ENCODE measurements at regions not wholly inside any gene's neighbourhood (a gene's known extent, or its start where the extent isn't known, plus 50 kb on each side); places are given as distances from the start of the nearest gene placed in this dataset.

DNA sequence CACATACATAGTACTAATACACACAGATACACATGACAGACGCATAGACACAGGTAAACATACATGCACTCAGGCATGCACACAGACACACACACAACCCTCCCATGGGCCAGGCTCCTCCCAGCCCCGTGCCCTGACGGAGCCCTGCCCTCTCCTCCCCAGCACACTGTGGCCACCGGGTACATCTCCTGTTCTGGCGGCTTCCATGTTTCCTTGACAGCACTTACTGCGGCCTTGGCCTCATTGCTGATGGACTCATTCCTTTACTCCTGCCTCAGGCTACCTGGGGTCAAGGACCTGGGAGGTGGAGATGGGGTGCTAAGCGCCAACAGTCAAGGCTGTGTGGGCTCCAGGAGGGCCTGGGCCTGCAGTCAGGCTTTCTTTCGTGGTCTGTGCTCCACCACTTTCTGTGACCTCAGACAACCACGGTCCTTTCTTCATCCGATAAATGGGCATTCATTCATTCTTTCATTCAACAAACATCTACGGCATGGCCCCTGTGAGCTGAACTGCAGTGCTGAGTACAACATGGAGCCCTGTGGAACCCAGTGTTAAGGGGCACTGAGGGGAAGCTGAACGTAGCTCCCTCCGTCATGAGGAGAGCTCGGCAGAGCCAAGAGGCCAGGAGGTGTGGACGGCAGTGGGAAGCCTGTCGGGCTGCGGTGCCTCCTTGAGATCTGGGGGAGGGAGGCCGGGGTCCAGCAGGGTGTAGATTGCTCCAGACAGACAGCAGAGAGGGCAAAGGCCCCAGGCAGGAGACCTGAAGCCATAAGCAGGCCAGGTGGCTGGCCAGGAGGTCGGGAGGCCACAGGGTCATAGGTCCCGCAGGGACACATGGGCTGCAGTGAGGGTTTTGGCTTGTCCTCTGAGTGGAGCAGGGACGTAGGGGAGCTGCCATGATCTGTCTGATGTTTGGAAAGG lies 190.4 kb upstream of the HDAC4 start:
- Histone ChIP-seq H3K27ac (ENCODE audit: low read length) (no peak overlapping the region), H3K36me3 (ENCODE audit: control insufficient read depth in 2 of 2, extremely low read depth in 1 of 2, insufficient read depth in 1 of 2, low read length in 1 of 2) (no peaks in the 10 kb centered on the region), H3K9me3 (no peaks in the 10 kb centered on the region), H3K4me3 (ENCODE audit: control insufficient read depth in 1 of 2, extremely low read depth in 1 of 2, low read length in 1 of 2) (no peak overlapping the region), H3K27me3 (replicated peaks in 1 of 2; ENCODE audit: control insufficient read depth in 2 of 2, extremely low read depth in 1 of 2, insufficient read depth in 2 of 2, low read length in 1 of 2) (peaks cover 0 to 21% of the 10 kb centered on the region in 2 experiments), H3K4me1 (ENCODE audit: control insufficient read depth in 1 of 2, extremely low read depth in 1 of 2, insufficient read depth in 2 of 2, low read length in 2 of 2) (peaks cover 0 to 4% of the 10 kb centered on the region in 2 experiments)
- Mint-ChIP-seq H3K4me1 (no peaks in the 10 kb centered on the region), H3K4me3 (no peak overlapping the region), H3K27me3 (peaks cover 0 to 4% of the 10 kb centered on the region in 2 donors), H3K9me3 (no peaks in the 10 kb centered on the region), H3K36me3 (no peaks in the 10 kb centered on the region), H3K27ac (no peak overlapping the region)
- WGBS (ENCODE audit: insufficient coverage) = 92% methylated on average over 16 of the region's 21 CpGs
- DNase-seq (peak in 1 of 35 experiments; percentile 2), ATAC-seq (replicated peaks in 1 of 4) (no peak)
- POLR2A ChIA-PET = no interaction called here
- CTCF ChIA-PET = no interaction called here

DNA sequence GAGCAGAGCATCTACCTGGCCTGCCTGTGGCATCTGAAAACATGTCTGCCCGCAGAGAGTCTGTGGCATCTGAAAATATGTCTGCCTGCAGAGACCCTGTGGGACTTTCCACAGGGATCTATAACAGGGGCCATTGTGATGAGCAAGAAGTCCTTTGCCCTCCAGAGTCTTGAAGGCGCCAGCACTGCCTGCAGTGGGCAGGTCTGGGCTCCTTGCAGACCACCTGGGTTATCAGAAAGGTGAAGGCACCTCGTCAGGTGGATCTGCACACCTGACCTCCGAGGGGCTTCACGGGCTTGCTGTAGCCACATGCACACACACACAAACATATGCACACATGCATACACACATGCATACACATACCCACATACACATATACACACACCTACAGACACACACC lies 189.5 kb upstream of the HDAC4 start:
- WGBS (ENCODE audit: insufficient coverage) = 93% methylated on average over 4 of the region's 5 CpGs
- ATAC-seq (replicated peaks in 1 of 4) (no peak), DNase-seq (no peak)
- Histone ChIP-seq H3K27ac (ENCODE audit: low read length) (no peak overlapping the region), H3K4me3 (ENCODE audit: control insufficient read depth in 1 of 2, extremely low read depth in 1 of 2, low read length in 1 of 2) (no peak overlapping the region), H3K4me1 (ENCODE audit: control insufficient read depth in 1 of 2, extremely low read depth in 1 of 2, insufficient read depth in 2 of 2, low read length in 2 of 2) (peaks cover 0 to 4% of the 10 kb centered on the region in 2 experiments), H3K9me3 (no peaks in the 10 kb centered on the region), H3K27me3 (replicated peaks in 1 of 2; ENCODE audit: control insufficient read depth in 2 of 2, extremely low read depth in 1 of 2, insufficient read depth in 2 of 2, low read length in 1 of 2) (peaks cover 0 to 25% of the 10 kb centered on the region in 2 experiments), H3K36me3 (ENCODE audit: control insufficient read depth in 2 of 2, extremely low read depth in 1 of 2, insufficient read depth in 1 of 2, low read length in 1 of 2) (no peaks in the 10 kb centered on the region)
- Mint-ChIP-seq H3K4me1 (no peaks in the 10 kb centered on the region), H3K9me3 (no peaks in the 10 kb centered on the region), H3K27me3 (peaks cover 0 to 4% of the 10 kb centered on the region in 2 donors), H3K4me3 (no peak overlapping the region), H3K36me3 (no peaks in the 10 kb centered on the region), H3K27ac (no peak overlapping the region)
- CTCF ChIA-PET = no interaction called here
- POLR2A ChIA-PET = no interaction called here

DNA sequence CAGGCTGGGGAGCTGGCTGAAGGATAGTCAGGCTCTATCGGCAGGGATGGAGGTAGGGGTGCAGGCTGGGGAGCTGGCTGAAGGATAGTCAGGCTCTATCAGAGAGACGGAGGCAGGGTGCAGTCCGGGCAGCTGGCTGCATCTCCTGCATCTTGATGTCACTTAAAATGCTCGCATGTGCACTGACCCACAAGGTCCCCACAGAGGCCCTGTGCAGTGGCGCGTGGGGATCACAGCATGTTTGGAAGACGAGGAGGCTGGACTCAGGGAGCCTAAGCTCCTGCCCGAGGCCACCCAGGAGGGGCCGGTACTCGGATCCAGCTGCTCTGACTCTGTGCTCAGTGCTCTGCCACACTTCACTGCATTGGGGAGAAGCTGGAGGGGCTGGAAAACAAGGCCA lies 189.0 kb upstream of the HDAC4 start:
- POLR2A ChIA-PET = no interaction called here
- WGBS (ENCODE audit: insufficient coverage) = 91% methylated on average over 10 of the region's 10 CpGs

DNA sequence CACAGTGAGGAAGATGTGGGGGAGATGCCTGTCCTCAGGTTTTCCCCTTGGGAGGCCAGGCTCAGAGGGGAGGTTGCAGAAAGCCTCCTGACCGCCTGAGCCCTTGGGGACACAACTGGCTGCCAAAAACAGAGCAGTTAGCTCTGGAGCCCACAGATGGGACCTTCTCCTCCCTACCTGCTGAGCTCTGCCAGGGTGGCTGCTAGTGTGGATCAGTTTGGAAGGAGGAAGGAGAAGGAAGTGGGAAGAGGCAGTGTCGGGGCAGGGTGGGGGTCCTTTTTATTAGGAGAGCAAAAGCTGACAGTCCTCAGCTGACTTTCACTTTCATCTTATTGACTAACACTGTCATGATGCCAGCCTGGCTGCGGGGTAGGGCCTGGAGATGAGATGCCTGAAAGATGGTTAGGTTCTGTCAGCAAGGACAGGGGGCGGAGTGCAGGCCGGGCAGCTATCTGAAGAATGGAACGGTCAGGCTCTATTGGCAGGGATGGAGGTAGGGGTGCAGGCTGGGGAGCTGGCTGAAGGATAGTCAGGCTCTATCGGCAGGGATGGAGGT lies 188.5 kb upstream of the HDAC4 start:
- Histone ChIP-seq H3K9me3 (no peaks in the 10 kb centered on the region), H3K4me3 (ENCODE audit: control insufficient read depth in 1 of 2, extremely low read depth in 1 of 2, low read length in 1 of 2) (no peak overlapping the region), H3K36me3 (ENCODE audit: control insufficient read depth in 2 of 2, extremely low read depth in 1 of 2, insufficient read depth in 1 of 2, low read length in 1 of 2) (no peaks in the 10 kb centered on the region), H3K27me3 (replicated peaks in 1 of 2; ENCODE audit: control insufficient read depth in 2 of 2, extremely low read depth in 1 of 2, insufficient read depth in 2 of 2, low read length in 1 of 2) (peaks cover 0 to 33% of the 10 kb centered on the region in 2 experiments), H3K4me1 (ENCODE audit: control insufficient read depth in 1 of 2, extremely low read depth in 1 of 2, insufficient read depth in 2 of 2, low read length in 2 of 2) (peaks cover 0 to 4% of the 10 kb centered on the region in 2 experiments), H3K27ac (ENCODE audit: low read length) (no peak overlapping the region)
- CTCF ChIA-PET = no interaction called here
- Mint-ChIP-seq H3K4me1 (no peaks in the 10 kb centered on the region), H3K36me3 (no peaks in the 10 kb centered on the region), H3K4me3 (no peak overlapping the region), H3K27ac (no peak overlapping the region), H3K27me3 (peaks cover 0 to 4% of the 10 kb centered on the region in 2 donors), H3K9me3 (no peaks in the 10 kb centered on the region)
- POLR2A ChIA-PET = no interaction called here
- DNase-seq (no peak), ATAC-seq (replicated peaks in 1 of 4) (no peak)
- whole genome bisulfite sequencing (ENCODE audit: insufficient coverage) = 92% methylated on average over 5 of the region's 7 CpGs

More for the DNA sequence above, 189.0 kb upstream of the HDAC4 start:
- no peaks in the 10 kb centered on the region for H3K9me3 ChIP-seq
- Mint-ChIP-seq H3K36me3 (no peaks in the 10 kb centered on the region), H3K27me3 (peaks cover 0 to 4% of the 10 kb centered on the region in 2 donors), H3K4me1 (no peaks in the 10 kb centered on the region), H3K27ac (no peak overlapping the region), H3K4me3 (no peak overlapping the region), H3K9me3 (no peaks in the 10 kb centered on the region)
- H3K4me1 ChIP-seq (ENCODE audit: control insufficient read depth in 1 of 2, extremely low read depth in 1 of 2, insufficient read depth in 2 of 2, low read length in 2 of 2) = peaks cover 0 to 4% of the 10 kb centered on the region in 2 experiments
- H3K4me3 ChIP-seq (ENCODE audit: control insufficient read depth in 1 of 2, extremely low read depth in 1 of 2, low read length in 1 of 2) = no peak overlapping the region
- H3K36me3 ChIP-seq (ENCODE audit: control insufficient read depth in 2 of 2, extremely low read depth in 1 of 2, insufficient read depth in 1 of 2, low read length in 1 of 2) = no peaks in the 10 kb centered on the region
- peaks cover 0 to 30% of the 10 kb centered on the region in 2 experiments for H3K27me3 ChIP-seq (replicated peaks in 1 of 2; ENCODE audit: control insufficient read depth in 2 of 2, extremely low read depth in 1 of 2, insufficient read depth in 2 of 2, low read length in 1 of 2)
- H3K27ac ChIP-seq (ENCODE audit: low read length) = no peak overlapping the region
- ATAC-seq (replicated peaks in 1 of 4) = no peak
- CTCF ChIA-PET = no interaction called here
- no peak for DNase-seq

DNA sequence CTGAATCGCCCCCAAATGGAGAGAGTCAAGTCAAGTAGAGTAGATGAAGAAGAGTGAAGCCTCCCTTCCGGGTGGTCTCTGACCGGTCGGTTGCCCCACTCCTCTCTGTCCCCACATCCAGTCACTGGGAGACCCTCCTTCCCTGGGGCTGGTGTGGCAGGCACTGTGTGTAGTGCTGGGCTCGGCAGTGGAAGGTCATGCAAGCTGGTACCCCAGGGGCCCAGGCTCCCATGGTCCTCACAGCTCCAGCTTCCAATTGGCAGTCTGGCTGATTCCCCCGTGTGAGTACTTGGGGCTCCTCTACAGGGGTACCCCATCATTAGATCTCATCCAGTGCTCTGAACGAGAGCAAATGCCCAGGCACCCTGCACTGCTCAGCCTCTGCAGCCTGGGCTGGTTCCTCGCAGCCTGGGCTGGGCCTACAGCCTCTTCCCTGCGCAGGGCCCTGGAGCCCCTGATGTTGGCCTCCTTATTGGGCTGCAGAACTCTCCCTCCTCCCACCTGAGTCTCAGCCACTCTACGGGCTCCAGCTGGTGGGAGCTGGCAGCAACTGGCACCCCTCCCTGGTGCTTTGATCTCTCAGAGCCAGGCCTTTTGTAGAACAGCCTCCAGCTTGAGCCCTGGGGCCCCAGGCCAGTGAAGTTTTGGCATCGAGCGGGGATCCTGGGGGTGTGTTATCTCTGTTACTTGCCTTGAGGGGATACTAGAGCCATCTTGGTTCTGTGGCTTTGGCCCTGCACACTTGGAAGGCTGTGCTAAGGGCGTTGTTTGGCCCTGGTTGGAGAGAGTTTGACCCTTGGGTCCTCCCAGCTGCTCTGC lies 187.8 kb upstream of the HDAC4 start:
- Histone ChIP-seq H3K27ac (ENCODE audit: low read length) (no peak overlapping the region), H3K27me3 (replicated peaks in 1 of 2; ENCODE audit: control insufficient read depth in 2 of 2, extremely low read depth in 1 of 2, insufficient read depth in 2 of 2, low read length in 1 of 2) (peaks cover 0 to 39% of the 10 kb centered on the region in 2 experiments), H3K4me1 (ENCODE audit: control insufficient read depth in 1 of 2, extremely low read depth in 1 of 2, insufficient read depth in 2 of 2, low read length in 2 of 2) (peaks cover 0 to 4% of the 10 kb centered on the region in 2 experiments), H3K9me3 (no peaks in the 10 kb centered on the region), H3K36me3 (ENCODE audit: control insufficient read depth in 2 of 2, extremely low read depth in 1 of 2, insufficient read depth in 1 of 2, low read length in 1 of 2) (no peaks in the 10 kb centered on the region), H3K4me3 (ENCODE audit: control insufficient read depth in 1 of 2, extremely low read depth in 1 of 2, low read length in 1 of 2) (no peak overlapping the region)
- ATAC-seq (replicated peaks in 1 of 4) = no peak
- DNase-seq = no peak
- ChIA-PET POLR2A (no interaction called here), CTCF (no interaction called here)
- Mint-ChIP-seq H3K4me1 (no peaks in the 10 kb centered on the region), H3K27me3 (peaks cover 0 to 4% of the 10 kb centered on the region in 2 donors), H3K27ac (no peak overlapping the region), H3K9me3 (no peaks in the 10 kb centered on the region), H3K36me3 (no peaks in the 10 kb centered on the region), H3K4me3 (no peak overlapping the region)
- 82% methylated on average over 8 of the region's 13 CpGs for WGBS (ENCODE audit: insufficient coverage)

DNA sequence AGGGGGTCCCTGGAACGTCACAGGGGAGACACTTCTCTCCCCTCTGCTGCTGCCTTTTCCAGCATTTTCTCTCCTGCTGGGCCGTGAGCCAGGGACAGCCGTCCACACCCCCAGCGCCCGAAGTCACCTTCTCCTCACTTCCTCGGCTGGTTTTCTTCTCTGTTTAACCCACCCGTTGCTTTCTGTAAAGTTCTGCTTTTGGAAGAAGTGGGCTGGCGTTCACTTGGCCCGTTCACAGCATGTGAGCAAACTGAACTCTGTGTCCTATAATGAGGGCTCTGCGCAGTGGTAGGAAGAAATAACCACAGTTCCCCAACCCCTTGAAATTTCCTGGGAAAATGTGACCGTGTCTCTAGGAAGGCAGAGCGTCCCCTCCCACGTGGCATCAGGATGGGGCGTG lies 187.0 kb upstream of the HDAC4 start:
- CTCF ChIA-PET = no interaction called here
- POLR2A ChIA-PET = no interaction called here
- WGBS (ENCODE audit: insufficient coverage) = 85% methylated on average over 5 of the region's 14 CpGs
- Mint-ChIP-seq H3K4me3 (no peak overlapping the region), H3K9me3 (no peaks in the 10 kb centered on the region), H3K27ac (no peak overlapping the region), H3K4me1 (no peaks in the 10 kb centered on the region), H3K27me3 (peaks cover 0 to 4% of the 10 kb centered on the region in 2 donors), H3K36me3 (no peaks in the 10 kb centered on the region)
- DNase-seq (no peak), ATAC-seq (replicated peaks in 1 of 4) (no peak)
- Histone ChIP-seq H3K4me1 (ENCODE audit: control insufficient read depth in 1 of 2, extremely low read depth in 1 of 2, insufficient read depth in 2 of 2, low read length in 2 of 2) (peaks cover 0 to 4% of the 10 kb centered on the region in 2 experiments), H3K27me3 (replicated peaks in 1 of 2; ENCODE audit: control insufficient read depth in 2 of 2, extremely low read depth in 1 of 2, insufficient read depth in 2 of 2, low read length in 1 of 2) (peaks cover 0 to 39% of the 10 kb centered on the region in 2 experiments), H3K27ac (ENCODE audit: low read length) (no peak overlapping the region), H3K36me3 (ENCODE audit: control insufficient read depth in 2 of 2, extremely low read depth in 1 of 2, insufficient read depth in 1 of 2, low read length in 1 of 2) (no peaks in the 10 kb centered on the region), H3K4me3 (ENCODE audit: control insufficient read depth in 1 of 2, extremely low read depth in 1 of 2, low read length in 1 of 2) (no peak overlapping the region), H3K9me3 (no peaks in the 10 kb centered on the region)
